ENCODE measurements at regions not wholly inside any gene's neighbourhood (a gene's known extent, or its start where the extent isn't known, plus 50 kb on each side); places are given as distances from the start of the nearest gene placed in this dataset.

DNA sequence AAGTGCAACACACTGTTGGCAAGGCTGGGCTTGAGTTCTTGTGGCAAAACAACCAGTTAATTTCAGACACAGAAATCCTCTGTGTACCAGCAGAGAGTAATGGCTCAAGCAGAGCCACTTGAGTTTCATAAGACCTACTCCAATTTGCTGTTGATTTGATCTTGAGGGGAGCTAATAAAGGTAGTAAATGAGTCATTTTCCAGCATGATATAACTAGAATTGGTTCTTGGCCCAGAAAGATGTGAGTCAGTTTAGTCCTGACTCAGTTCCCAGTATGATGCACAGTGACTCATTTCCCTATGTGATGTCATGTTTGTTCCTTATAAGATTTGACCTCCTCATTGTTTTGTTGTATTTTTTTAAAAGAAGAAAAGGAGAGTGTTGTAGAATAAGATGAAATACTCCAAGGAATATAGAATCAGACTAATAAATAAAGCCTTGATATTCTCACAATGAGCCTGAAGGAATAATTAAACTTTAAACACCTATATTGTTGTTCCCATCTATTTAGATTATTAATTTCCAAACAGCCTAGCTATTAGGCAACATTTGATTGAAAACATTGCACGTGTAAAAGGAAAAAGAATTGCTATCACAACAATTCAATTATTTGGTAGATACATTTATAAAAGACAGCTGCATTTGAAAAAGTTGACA is 186.2 kb downstream of the REEP3 start:
- H4K20me1 ChIP-seq (replicated peaks; ENCODE audit: insufficient read depth) = no peaks in the 10 kb centered on the region
- no peaks in the 10 kb centered on the region for H3K79me2 ChIP-seq (replicated peaks; ENCODE audit: insufficient read depth)
- peaks cover 10% of the 10 kb centered on the region; the same call in 1 of the 2 replicates for H3K9me2 ChIP-seq (ENCODE audit: insufficient read depth)
- no peak overlapping the region for H3K4me3 Mint-ChIP-seq
- H2AFZ ChIP-seq = no peak overlapping the region; the same call in 1 of the 2 replicates
- no peaks in the 10 kb centered on the region for H3K9me3 Mint-ChIP-seq
- TF ChIP-seq ZNF114 (CRISPR knock-in tag; IDR thresholded peaks at IDR 0.05) = no peak
- TF ChIP-seq STAT1 (IDR thresholded peaks at IDR 0.05; ENCODE audit: unreplicated experiment) = no peak
- TF ChIP-seq, protein P1, sequence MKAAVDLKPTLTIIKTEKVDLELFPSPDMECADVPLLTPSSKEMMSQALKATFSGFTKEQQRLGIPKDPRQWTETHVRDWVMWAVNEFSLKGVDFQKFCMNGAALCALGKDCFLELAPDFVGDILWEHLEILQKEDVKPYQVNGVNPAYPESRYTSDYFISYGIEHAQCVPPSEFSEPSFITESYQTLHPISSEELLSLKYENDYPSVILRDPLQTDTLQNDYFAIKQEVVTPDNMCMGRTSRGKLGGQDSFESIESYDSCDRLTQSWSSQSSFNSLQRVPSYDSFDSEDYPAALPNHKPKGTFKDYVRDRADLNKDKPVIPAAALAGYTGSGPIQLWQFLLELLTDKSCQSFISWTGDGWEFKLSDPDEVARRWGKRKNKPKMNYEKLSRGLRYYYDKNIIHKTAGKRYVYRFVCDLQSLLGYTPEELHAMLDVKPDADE (IDR thresholded peaks at IDR 0.05) = no peak
- no peak for TF ChIP-seq ZNF331 (CRISPR knock-in tag; IDR thresholded peaks at IDR 0.05; ENCODE audit: low read depth)
- TF ChIP-seq, protein P2, sequence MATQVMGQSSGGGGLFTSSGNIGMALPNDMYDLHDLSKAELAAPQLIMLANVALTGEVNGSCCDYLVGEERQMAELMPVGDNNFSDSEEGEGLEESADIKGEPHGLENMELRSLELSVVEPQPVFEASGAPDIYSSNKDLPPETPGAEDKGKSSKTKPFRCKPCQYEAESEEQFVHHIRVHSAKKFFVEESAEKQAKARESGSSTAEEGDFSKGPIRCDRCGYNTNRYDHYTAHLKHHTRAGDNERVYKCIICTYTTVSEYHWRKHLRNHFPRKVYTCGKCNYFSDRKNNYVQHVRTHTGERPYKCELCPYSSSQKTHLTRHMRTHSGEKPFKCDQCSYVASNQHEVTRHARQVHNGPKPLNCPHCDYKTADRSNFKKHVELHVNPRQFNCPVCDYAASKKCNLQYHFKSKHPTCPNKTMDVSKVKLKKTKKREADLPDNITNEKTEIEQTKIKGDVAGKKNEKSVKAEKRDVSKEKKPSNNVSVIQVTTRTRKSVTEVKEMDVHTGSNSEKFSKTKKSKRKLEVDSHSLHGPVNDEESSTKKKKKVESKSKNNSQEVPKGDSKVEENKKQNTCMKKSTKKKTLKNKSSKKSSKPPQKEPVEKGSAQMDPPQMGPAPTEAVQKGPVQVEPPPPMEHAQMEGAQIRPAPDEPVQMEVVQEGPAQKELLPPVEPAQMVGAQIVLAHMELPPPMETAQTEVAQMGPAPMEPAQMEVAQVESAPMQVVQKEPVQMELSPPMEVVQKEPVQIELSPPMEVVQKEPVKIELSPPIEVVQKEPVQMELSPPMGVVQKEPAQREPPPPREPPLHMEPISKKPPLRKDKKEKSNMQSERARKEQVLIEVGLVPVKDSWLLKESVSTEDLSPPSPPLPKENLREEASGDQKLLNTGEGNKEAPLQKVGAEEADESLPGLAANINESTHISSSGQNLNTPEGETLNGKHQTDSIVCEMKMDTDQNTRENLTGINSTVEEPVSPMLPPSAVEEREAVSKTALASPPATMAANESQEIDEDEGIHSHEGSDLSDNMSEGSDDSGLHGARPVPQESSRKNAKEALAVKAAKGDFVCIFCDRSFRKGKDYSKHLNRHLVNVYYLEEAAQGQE (IDR thresholded peaks at IDR 0.05; ENCODE audit: unreplicated experiment) = no peak
- TF ChIP-seq EZH2phosphoT487 (IDR thresholded peaks at IDR 0.05; ENCODE audit: unreplicated experiment) = no peak
- no peak for TF ChIP-seq POLR2AphosphoS5 (IDR thresholded peaks at IDR 0.05; ENCODE audit: low read depth)
- TF ChIP-seq, protein P3, sequence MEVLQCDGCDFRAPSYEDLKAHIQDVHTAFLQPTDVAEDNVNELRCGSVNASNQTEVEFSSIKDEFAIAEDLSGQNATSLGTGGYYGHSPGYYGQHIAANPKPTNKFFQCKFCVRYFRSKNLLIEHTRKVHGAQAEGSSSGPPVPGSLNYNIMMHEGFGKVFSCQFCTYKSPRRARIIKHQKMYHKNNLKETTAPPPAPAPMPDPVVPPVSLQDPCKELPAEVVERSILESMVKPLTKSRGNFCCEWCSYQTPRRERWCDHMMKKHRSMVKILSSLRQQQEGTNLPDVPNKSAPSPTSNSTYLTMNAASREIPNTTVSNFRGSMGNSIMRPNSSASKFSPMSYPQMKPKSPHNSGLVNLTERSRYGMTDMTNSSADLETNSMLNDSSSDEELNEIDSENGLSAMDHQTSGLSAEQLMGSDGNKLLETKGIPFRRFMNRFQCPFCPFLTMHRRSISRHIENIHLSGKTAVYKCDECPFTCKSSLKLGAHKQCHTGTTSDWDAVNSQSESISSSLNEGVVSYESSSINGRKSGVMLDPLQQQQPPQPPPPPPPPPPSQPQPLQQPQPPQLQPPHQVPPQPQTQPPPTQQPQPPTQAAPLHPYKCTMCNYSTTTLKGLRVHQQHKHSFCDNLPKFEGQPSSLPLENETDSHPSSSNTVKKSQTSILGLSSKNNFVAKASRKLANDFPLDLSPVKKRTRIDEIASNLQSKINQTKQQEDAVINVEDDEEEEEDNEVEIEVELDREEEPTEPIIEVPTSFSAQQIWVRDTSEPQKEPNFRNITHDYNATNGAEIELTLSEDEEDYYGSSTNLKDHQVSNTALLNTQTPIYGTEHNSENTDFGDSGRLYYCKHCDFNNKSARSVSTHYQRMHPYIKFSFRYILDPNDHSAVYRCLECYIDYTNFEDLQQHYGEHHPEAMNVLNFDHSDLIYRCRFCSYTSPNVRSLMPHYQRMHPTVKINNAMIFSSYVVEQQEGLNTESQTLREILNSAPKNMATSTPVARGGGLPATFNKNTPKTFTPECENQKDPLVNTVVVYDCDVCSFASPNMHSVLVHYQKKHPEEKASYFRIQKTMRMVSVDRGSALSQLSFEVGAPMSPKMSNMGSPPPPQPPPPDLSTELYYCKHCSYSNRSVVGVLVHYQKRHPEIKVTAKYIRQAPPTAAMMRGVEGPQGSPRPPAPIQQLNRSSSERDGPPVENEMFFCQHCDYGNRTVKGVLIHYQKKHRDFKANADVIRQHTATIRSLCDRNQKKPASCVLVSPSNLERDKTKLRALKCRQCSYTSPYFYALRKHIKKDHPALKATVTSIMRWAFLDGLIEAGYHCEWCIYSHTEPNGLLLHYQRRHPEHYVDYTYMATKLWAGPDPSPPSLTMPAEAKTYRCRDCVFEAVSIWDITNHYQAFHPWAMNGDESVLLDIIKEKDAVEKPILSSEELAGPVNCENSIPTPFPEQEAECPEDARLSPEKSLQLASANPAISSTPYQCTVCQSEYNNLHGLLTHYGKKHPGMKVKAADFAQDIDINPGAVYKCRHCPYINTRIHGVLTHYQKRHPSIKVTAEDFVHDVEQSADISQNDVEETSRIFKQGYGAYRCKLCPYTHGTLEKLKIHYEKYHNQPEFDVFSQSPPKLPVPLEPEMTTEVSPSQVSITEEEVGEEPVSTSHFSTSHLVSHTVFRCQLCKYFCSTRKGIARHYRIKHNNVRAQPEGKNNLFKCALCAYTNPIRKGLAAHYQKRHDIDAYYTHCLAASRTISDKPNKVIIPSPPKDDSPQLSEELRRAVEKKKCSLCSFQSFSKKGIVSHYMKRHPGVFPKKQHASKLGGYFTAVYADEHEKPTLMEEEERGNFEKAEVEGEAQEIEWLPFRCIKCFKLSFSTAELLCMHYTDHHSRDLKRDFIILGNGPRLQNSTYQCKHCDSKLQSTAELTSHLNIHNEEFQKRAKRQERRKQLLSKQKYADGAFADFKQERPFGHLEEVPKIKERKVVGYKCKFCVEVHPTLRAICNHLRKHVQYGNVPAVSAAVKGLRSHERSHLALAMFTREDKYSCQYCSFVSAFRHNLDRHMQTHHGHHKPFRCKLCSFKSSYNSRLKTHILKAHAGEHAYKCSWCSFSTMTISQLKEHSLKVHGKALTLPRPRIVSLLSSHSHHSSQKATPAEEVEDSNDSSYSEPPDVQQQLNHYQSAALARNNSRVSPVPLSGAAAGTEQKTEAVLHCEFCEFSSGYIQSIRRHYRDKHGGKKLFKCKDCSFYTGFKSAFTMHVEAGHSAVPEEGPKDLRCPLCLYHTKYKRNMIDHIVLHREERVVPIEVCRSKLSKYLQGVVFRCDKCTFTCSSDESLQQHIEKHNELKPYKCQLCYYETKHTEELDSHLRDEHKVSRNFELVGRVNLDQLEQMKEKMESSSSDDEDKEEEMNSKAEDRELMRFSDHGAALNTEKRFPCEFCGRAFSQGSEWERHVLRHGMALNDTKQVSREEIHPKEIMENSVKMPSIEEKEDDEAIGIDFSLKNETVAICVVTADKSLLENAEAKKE (CRISPR knock-in tag; IDR thresholded peaks at IDR 0.05) = no peak
- no peak for TF ChIP-seq CREB1 (CRISPR knock-in tag; IDR thresholded peaks at IDR 0.05; ENCODE audit: low read depth)
- TF ChIP-seq, protein P4, sequence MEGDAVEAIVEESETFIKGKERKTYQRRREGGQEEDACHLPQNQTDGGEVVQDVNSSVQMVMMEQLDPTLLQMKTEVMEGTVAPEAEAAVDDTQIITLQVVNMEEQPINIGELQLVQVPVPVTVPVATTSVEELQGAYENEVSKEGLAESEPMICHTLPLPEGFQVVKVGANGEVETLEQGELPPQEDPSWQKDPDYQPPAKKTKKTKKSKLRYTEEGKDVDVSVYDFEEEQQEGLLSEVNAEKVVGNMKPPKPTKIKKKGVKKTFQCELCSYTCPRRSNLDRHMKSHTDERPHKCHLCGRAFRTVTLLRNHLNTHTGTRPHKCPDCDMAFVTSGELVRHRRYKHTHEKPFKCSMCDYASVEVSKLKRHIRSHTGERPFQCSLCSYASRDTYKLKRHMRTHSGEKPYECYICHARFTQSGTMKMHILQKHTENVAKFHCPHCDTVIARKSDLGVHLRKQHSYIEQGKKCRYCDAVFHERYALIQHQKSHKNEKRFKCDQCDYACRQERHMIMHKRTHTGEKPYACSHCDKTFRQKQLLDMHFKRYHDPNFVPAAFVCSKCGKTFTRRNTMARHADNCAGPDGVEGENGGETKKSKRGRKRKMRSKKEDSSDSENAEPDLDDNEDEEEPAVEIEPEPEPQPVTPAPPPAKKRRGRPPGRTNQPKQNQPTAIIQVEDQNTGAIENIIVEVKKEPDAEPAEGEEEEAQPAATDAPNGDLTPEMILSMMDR (conservative IDR thresholded peaks at IDR 0.05; ENCODE audit: low read depth in 2 of 2) = no peak
- TF ChIP-seq JUNB (IDR thresholded peaks at IDR 0.05; ENCODE audit: unreplicated experiment) = no peak
- TF ChIP-seq NANOG (IDR thresholded peaks at IDR 0.05; ENCODE audit: borderline replicate concordance) = no peak
- TF ChIP-seq EZH2 (IDR thresholded peaks at IDR 0.05; ENCODE audit: low read depth, unreplicated experiment) = no peak
- ATAC-seq (no peak), DNase-seq (ENCODE audit: low spot score) (no peak)
- H3K4me3 ChIP-seq = no peak overlapping the region
- H3K36me3 ChIP-seq (ENCODE audit: insufficient read depth) = no peaks in the 10 kb centered on the region
- H3F3A ChIP-seq (replicated peaks; ENCODE audit: low read depth) = peaks cover 4% of the 10 kb centered on the region; the same call in 1 of the 2 replicates
- peaks cover 20% of the 10 kb centered on the region for H3K4me1 ChIP-seq (ENCODE audit: insufficient read depth)
- no peak overlapping the region for H3K27ac ChIP-seq (ENCODE audit: low read depth)
- no peaks in the 10 kb centered on the region for H3K27me3 ChIP-seq (ENCODE audit: insufficient read depth)
- H3K4me2 ChIP-seq = no peak overlapping the region
- H3K36me3 Mint-ChIP-seq (ENCODE audit: low read depth) = peaks cover 8% of the 10 kb centered on the region; the same call in 1 of the 3 replicates
- H3K4me1 Mint-ChIP-seq = peaks cover 28% of the 10 kb centered on the region
- H3K27me3 Mint-ChIP-seq (ENCODE audit: insufficient read depth, low read depth, poor library complexity) = peaks cover 3% of the 10 kb centered on the region
- no peak overlapping the region for H3K27ac Mint-ChIP-seq
